ENCODE measurements at regions not wholly inside any gene's neighbourhood (a gene's known extent, or its start where the extent isn't known, plus 50 kb on each side); places are given as distances from the start of the nearest gene placed in this dataset.

DNA sequence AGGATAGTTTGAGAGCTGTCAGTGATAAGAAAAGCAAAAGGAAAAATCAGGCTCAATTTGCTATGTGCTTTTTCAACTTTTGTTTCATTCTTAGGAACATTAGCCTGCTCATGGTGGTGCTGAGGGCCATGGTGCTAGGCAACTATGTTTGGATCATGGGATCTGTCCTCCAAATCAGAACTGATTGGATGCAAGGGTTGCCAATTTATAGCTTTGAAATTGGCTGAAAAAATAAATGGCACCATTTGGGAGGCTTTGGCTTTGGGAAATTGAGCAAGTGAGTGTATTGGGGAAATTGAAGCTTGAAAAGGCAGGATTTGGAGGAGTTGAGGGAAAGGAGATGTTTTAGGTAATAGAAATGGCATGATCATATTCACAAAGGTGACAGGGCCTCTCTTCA lies 103.8 kb downstream of the CYP26A1 start:
- H3K9me3 ChIP-seq: no peaks in the 10 kb centered on the region
- DNase-seq (ENCODE audit: low spot score in 2 of 2): no peak
- no peak for TF ChIP-seq POLR2A (IDR thresholded peaks at IDR 0.05)
- TF ChIP-seq CTCF (IDR thresholded peaks at IDR 0.05): no peak
- TF ChIP-seq POLR2AphosphoS5 (IDR thresholded peaks at IDR 0.05): no peak
- TF ChIP-seq EP300 (IDR thresholded peaks at IDR 0.05): no peak
- H3K27me3 ChIP-seq: no peaks in the 10 kb centered on the region
- no peak overlapping the region for H3K27ac ChIP-seq
- no peak overlapping the region for H3K4me3 ChIP-seq
- peaks cover 3% of the 10 kb centered on the region for H3K4me1 ChIP-seq
- no peaks in the 10 kb centered on the region for H3K36me3 ChIP-seq

GRCh38 chr10:93178226-93178625 lies 104.5 kb downstream of the CYP26A1 start:
- H3K36me3 ChIP-seq: no peaks in the 10 kb centered on the region
- TF ChIP-seq POLR2AphosphoS5 (IDR thresholded peaks at IDR 0.05): no peak
- no peak for TF ChIP-seq POLR2A (IDR thresholded peaks at IDR 0.05)
- TF ChIP-seq EP300 (IDR thresholded peaks at IDR 0.05): no peak
- TF ChIP-seq CTCF (IDR thresholded peaks at IDR 0.05): no peak
- H3K9me3 ChIP-seq: no peaks in the 10 kb centered on the region
- H3K4me1 ChIP-seq: peaks cover 3% of the 10 kb centered on the region
- H3K27ac ChIP-seq: no peak overlapping the region
- H3K4me3 ChIP-seq: no peak overlapping the region
- H3K27me3 ChIP-seq: no peaks in the 10 kb centered on the region
- DNase-seq (ENCODE audit: low spot score in 2 of 2): no peak

GRCh38 chr10:93180482-93180931 lies 106.8 kb downstream of the CYP26A1 start:
- H3K4me3 ChIP-seq: no peak overlapping the region
- WGBS: 29% methylated on average over 14 of the region's 14 CpGs
- H3K27ac ChIP-seq: no peak overlapping the region
- H3K27me3 ChIP-seq: no peaks in the 10 kb centered on the region
- DNase-seq (ENCODE audit: low spot score in 2 of 2): peak in 1 of 2 donors; percentile 65
- TF ChIP-seq POLR2A (IDR thresholded peaks at IDR 0.05): no peak
- TF ChIP-seq POLR2AphosphoS5 (IDR thresholded peaks at IDR 0.05): no peak
- no peak for TF ChIP-seq CTCF (IDR thresholded peaks at IDR 0.05)
- no peak for TF ChIP-seq EP300 (IDR thresholded peaks at IDR 0.05)
- H3K36me3 ChIP-seq: no peaks in the 10 kb centered on the region
- no peaks in the 10 kb centered on the region for H3K9me3 ChIP-seq
- peaks cover 3% of the 10 kb centered on the region for H3K4me1 ChIP-seq

DNA sequence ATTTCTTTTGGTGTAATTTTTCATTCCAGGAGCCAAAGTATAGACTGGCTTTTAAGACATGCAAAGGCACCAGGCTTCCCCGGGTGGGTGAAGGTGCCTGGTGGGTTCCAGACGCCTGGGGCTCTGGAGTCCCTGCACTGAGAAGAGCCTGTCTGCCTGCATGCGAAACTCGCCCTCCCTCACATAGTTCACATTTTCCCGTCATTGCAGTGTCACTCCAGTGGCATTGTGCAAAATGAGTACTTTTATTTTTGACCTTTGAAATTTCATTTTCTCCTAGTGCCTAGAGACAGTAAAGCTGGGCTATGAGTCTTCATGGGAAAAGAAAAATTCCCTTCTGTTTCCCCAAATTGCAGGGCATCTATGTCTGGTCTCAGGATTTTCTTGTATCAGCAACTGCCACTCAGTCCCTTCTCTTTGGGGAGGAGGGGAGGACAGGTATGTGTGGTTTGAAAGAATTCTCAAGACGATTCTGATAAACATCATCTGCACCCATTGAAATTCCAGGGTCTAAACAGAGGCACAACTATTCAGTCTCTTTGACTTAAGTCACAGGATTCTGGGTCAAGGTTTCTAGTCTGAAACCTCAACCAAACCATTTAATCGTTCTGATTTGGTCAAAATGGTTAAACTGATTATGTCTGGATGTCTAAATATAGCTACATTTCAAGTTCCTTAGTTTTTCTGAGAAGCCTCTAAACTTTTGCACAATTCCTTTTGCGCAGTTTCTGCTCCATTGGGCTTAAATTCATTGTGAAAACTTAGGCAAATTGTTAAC lies 107.8 kb downstream of the CYP26A1 start:
- Histone ChIP-seq H3K27ac (no peak overlapping the region), H3K9me3 (no peaks in the 10 kb centered on the region), H3K4me3 (no peak overlapping the region), H3K36me3 (no peaks in the 10 kb centered on the region), H3K4me1 (peaks cover 3% of the 10 kb centered on the region), H3K27me3 (no peaks in the 10 kb centered on the region)
- WGBS: 68% methylated on average over 8 of the region's 8 CpGs
- no peak for TF ChIP-seq CTCF (IDR thresholded peaks at IDR 0.05)
- no peak for TF ChIP-seq POLR2AphosphoS5 (IDR thresholded peaks at IDR 0.05)
- no peak for TF ChIP-seq EP300 (IDR thresholded peaks at IDR 0.05)
- no peak for TF ChIP-seq POLR2A (IDR thresholded peaks at IDR 0.05)
- no peak for DNase-seq (ENCODE audit: low spot score in 2 of 2)

DNA sequence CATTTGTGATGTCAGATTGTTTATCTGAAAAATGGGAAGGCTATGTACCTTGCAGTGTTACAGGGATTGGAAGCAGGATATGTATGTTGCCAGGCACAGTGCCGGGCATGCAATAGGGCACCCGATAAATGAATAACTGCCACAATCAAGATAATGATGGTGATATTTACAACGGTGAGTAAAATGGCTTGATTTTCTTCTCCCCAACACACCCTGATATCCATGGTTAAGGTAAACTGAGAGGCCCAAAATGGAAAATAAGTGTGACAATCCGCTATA lies 108.3 kb downstream of the CYP26A1 start:
- 75% methylated on average over 4 of the region's 4 CpGs for WGBS
- DNase-seq (ENCODE audit: low spot score in 2 of 2): no peak
- H3K36me3 ChIP-seq: no peaks in the 10 kb centered on the region
- H3K9me3 ChIP-seq: no peaks in the 10 kb centered on the region
- TF ChIP-seq POLR2A (IDR thresholded peaks at IDR 0.05): no peak
- no peak for TF ChIP-seq CTCF (IDR thresholded peaks at IDR 0.05)
- no peak for TF ChIP-seq EP300 (IDR thresholded peaks at IDR 0.05)
- no peak for TF ChIP-seq POLR2AphosphoS5 (IDR thresholded peaks at IDR 0.05)
- H3K4me3 ChIP-seq: no peak overlapping the region
- no peak overlapping the region for H3K27ac ChIP-seq
- no peaks in the 10 kb centered on the region for H3K27me3 ChIP-seq
- H3K4me1 ChIP-seq: peaks cover 3% of the 10 kb centered on the region

All from suprapubic skin (tissue), 4 donors.